CD4-positive, alpha-beta memory T cell (primary cell): ENCODE measurements at regions not wholly inside any gene's neighbourhood (a gene's known extent, or its start where the extent isn't known, plus 50 kb on each side); places are given as distances from the start of the nearest gene placed in this dataset.
A peak's percentile ranks its signal among the peaks of the same experiment; 100 is the strongest.
"Not testable (repeated sequence)": the region's sequence is repeated elsewhere in the genome, so short reads cannot be mapped to it uniquely, and the experiment has no call there.

Source experiments
- CTCF ChIA-PET: fragments of 350-600 bp; sonication (Branson Sonifier 250); formaldehyde crosslinking; loops from one replicate; lab custom pipeline; 2021; ENCODE audit warnings: inconsistent platforms; ENCODE audit not compliant: partially characterized antibody; lab: Charles Lee
- POLR2A ChIA-PET: fragments of 350-600 bp; sonication (Branson Sonifier 250); formaldehyde crosslinking; loops from one replicate; lab custom pipeline; 2021; ENCODE audit not compliant: partially characterized antibody; lab: Charles Lee
- DNase-seq, 5 donors: peaks; one replicate each; pipeline versions ENCODE4 v3.0.0 to v3.0.0-alpha.2; 2020 to 2022; ENCODE audit warnings: mixed read lengths in 1 of 5
- H3K27ac ChIP-seq: one replicate; pipeline ENCODE4 v1.7.0; 2013; ENCODE audit warnings: low read depth, low read length
- H3K27me3 ChIP-seq: 2 replicates; pipeline ENCODE4 v1.7.0; 2013; ENCODE audit warnings: mild to moderate bottlenecking, low read length, moderate library complexity; ENCODE audit not compliant: insufficient read depth
- H3K36me3 ChIP-seq: 2 replicates; pipeline ENCODE4 v1.7.0; 2013; ENCODE audit warnings: mild to moderate bottlenecking, low read length, moderate library complexity; ENCODE audit not compliant: insufficient read depth
- H3K4me1 ChIP-seq: 2 replicates; pipeline ENCODE4 v1.7.0; 2013; ENCODE audit warnings: mild to moderate bottlenecking, low read length, moderate library complexity; ENCODE audit not compliant: insufficient read depth
- H3K4me3 ChIP-seq, 2 donors: one replicate each; pipeline ENCODE4 v1.7.0; 2013; ENCODE audit warnings: low read length in 2 of 2, mild to moderate bottlenecking in 1 of 2
- H3K9me3 ChIP-seq, 2 donors: one replicate each; pipeline ENCODE4 v1.7.0; 2013; ENCODE audit warnings: low read length in 2 of 2, control low read depth in 1 of 2; ENCODE audit not compliant: control insufficient read depth in 1 of 2
- H3K27ac Mint-ChIP-seq, 7 donors: one replicate each; pipeline ENCODE4 v1.8.0; 2020 to 2021; ENCODE audit warnings: mixed read lengths in 7 of 7, mild to moderate bottlenecking in 6 of 7, inconsistent platforms in 3 of 7, moderate library complexity in 3 of 7
- H3K27me3 Mint-ChIP-seq, 2 donors: one replicate each; pipeline ENCODE4 v1.8.0; 2020 to 2021; ENCODE audit warnings: mixed read lengths in 2 of 2
- H3K36me3 Mint-ChIP-seq, 2 donors: one replicate each; pipeline ENCODE4 v1.8.0; 2020 to 2021; ENCODE audit warnings: mixed read lengths in 2 of 2, inconsistent platforms in 1 of 2, mild to moderate bottlenecking in 1 of 2
- H3K4me1 Mint-ChIP-seq, 4 donors: one replicate each; pipeline ENCODE4 v1.8.0; 2020 to 2021; ENCODE audit warnings: mixed read lengths in 4 of 4, mild to moderate bottlenecking in 1 of 4
- H3K4me3 Mint-ChIP-seq, 8 donors: one replicate each; pipeline ENCODE4 v1.8.0; 2020 to 2021; ENCODE audit warnings: mixed read lengths in 8 of 8, mild to moderate bottlenecking in 7 of 8, moderate library complexity in 6 of 8, inconsistent platforms in 3 of 8
- H3K9me3 Mint-ChIP-seq, 8 donors: one replicate each; pipeline ENCODE4 v1.8.0; 2020 to 2021; ENCODE audit warnings: mixed read lengths in 8 of 8, mild to moderate bottlenecking in 5 of 8, inconsistent platforms in 3 of 8, moderate library complexity in 1 of 8
- intact Hi-C: fragments of 100-400 bp; cut with micrococcal nuclease; formaldehyde crosslinking; loops from one replicate; pipeline ENCODE4 v1.15.1; 2023

DNA sequence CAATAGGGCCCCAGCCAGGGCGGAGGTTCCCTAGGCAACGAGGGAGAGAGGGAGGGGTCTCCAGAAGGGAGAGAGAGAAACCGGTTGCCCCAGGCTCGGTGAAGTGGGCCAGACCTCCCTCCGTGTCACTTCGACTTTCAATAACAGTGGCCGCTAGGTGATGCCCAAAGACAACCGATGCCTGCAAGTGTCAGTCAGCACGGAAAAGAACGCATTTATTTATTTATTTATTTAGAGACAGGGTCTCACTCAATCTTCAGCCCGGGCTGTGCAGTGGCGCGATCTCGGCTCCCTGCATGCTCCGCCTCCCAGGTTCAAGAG is 1504.1 kb upstream of the DEFB115 start:
- H3K9me3 ChIP-seq, H3K27ac ChIP-seq, H3K4me3 ChIP-seq, H3K4me1 ChIP-seq, H3K36me3 ChIP-seq, POLR2A ChIA-PET, H3K27me3 ChIP-seq, intact Hi-C loops, H3K27me3 Mint-ChIP-seq, CTCF ChIA-PET: not testable (repeated sequence)
- peak in 2 of 5 donors; percentile 6 to 73 for DNase-seq
- H3K4me3 Mint-ChIP-seq = peak overlapping the region in 4 of 8 donors; percentile 54 to 84 (median 80)
- H3K4me1 Mint-ChIP-seq = peaks cover 0 to 19% (median 0%) of the 10 kb centered on the region in 4 donors
- peaks cover 4 to 11% of the 10 kb centered on the region in 2 donors for H3K36me3 Mint-ChIP-seq
- peaks cover 0 to 64% (median 31%) of the 10 kb centered on the region in 8 donors for H3K9me3 Mint-ChIP-seq
- H3K27ac Mint-ChIP-seq = peak overlapping the region in 3 of 7 donors; percentile 66 to 95 (median 73)

DNA sequence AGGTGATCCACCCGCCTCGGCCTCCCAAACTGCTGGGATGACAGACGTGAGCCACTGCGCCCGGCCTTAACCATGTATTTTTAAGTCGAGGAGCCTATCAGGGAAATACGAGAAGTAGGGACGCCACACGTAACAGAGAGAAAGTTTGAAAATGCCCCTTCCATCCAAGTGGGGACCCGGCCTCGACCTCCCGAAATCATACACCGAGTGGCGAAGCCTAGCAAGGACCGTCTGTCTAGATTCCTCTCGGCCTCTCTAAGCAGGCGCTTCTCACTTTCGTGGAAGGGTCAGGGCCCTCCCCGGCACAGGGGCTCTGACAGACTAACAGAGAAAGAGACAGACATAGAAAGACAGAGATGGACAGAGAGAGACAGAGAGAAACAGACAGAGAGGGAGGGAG is 1503.6 kb upstream of the DEFB115 start:
- H3K9me3 ChIP-seq, POLR2A ChIA-PET, intact Hi-C loops, DNase-seq, H3K36me3 ChIP-seq, H3K4me1 ChIP-seq, H3K27me3 ChIP-seq, H3K27me3 Mint-ChIP-seq, CTCF ChIA-PET, H3K27ac ChIP-seq, H3K4me3 ChIP-seq: not testable (repeated sequence)
- Mint-ChIP-seq H3K36me3 (peaks cover 4 to 11% of the 10 kb centered on the region in 2 donors), H3K27ac (peak overlapping the region in 1 of 7 donors; percentile 73), H3K4me1 (peaks cover 0 to 19% (median 0%) of the 10 kb centered on the region in 4 donors), H3K9me3 (peaks cover 0 to 64% (median 31%) of the 10 kb centered on the region in 8 donors), H3K4me3 (peak overlapping the region in 1 of 8 donors; percentile 33)

DNA sequence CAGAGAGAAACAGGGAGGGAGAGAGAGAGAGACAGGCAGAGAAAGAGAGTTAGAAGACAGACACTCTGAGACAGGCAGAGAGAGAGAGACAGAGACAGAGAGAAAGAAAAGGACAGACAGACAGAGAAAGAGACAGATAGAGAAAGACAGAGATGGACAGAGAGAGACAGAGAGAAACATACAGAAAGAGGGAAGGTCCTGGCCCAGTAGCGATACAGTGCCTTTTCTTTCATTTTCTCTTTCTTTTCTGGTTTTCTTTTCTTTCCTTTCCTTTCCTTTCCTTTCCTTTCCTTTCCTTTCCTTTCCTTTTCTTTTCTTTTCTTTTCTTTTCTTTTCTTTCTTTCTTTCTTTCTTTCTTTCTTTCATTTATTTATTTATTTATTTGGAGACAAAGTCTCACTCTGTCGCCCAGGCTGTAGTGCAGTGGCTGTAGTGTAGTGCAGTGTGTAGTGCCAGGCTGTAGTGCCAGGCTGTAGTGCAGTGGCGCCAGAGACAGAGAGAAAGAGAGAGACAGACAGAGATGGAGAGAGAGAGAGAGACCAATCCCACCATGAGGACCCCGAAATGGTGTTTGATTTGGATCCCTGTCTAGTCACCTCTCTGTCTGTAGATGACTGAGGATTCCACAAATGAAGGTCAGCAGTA is 1501.5 kb upstream of the DEFB115 start:
- H3K27me3 ChIP-seq, intact Hi-C loops, H3K27me3 Mint-ChIP-seq, H3K4me3 ChIP-seq, H3K36me3 ChIP-seq, POLR2A ChIA-PET, CTCF ChIA-PET, H3K4me1 ChIP-seq, H3K27ac ChIP-seq, H3K9me3 ChIP-seq, DNase-seq: not testable (repeated sequence)
- peak overlapping the region in 1 of 7 donors; percentile 32 for H3K27ac Mint-ChIP-seq
- peaks cover 4 to 11% of the 10 kb centered on the region in 2 donors for H3K36me3 Mint-ChIP-seq
- H3K4me1 Mint-ChIP-seq = peaks cover 0 to 19% (median 0%) of the 10 kb centered on the region in 4 donors
- peaks cover 2 to 59% (median 28%) of the 10 kb centered on the region in 8 donors for H3K9me3 Mint-ChIP-seq
- peak overlapping the region in 1 of 8 donors; percentile 66 for H3K4me3 Mint-ChIP-seq

DNA sequence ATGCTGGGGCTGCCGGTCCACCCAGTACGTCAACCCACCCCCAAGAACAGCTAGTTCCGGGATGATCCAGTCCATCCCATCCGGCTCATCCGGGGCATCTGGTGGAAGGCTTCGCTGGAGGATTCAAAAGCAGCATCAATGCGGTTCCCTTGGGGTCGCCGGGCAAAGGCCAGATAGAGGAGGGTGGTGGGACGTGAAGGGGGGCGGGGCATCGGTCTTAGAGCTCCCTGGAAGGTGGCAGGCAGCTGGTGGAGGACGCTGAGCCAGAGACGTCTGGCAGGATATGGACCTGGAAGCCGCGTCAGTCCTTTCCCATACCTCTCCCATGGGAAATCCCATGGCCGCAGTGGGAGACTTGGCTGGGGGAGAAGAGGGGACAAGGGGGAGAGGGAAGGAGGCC is 1500.8 kb upstream of the DEFB115 start:
- H3K36me3 Mint-ChIP-seq = peaks cover 4 to 11% of the 10 kb centered on the region in 2 donors
- H3K4me3 Mint-ChIP-seq = no peak overlapping the region
- no peak overlapping the region for H3K27ac Mint-ChIP-seq
- H3K27me3 Mint-ChIP-seq = peaks cover 0 to 2% of the 10 kb centered on the region in 2 donors
- Histone ChIP-seq H3K4me3 (no peak overlapping the region), H3K27ac (no peak overlapping the region), H3K27me3 (no peaks in the 10 kb centered on the region), H3K4me1 (no peaks in the 10 kb centered on the region), H3K36me3 (no peaks in the 10 kb centered on the region), H3K9me3 (no peaks in the 10 kb centered on the region)
- peaks cover 0 to 19% (median 0%) of the 10 kb centered on the region in 4 donors for H3K4me1 Mint-ChIP-seq
- intact Hi-C loops = no loop called here
- peaks cover 2 to 56% (median 27%) of the 10 kb centered on the region in 8 donors for H3K9me3 Mint-ChIP-seq
- CTCF ChIA-PET = no interaction called here
- POLR2A ChIA-PET = no interaction called here
- DNase-seq = no peak

DNA sequence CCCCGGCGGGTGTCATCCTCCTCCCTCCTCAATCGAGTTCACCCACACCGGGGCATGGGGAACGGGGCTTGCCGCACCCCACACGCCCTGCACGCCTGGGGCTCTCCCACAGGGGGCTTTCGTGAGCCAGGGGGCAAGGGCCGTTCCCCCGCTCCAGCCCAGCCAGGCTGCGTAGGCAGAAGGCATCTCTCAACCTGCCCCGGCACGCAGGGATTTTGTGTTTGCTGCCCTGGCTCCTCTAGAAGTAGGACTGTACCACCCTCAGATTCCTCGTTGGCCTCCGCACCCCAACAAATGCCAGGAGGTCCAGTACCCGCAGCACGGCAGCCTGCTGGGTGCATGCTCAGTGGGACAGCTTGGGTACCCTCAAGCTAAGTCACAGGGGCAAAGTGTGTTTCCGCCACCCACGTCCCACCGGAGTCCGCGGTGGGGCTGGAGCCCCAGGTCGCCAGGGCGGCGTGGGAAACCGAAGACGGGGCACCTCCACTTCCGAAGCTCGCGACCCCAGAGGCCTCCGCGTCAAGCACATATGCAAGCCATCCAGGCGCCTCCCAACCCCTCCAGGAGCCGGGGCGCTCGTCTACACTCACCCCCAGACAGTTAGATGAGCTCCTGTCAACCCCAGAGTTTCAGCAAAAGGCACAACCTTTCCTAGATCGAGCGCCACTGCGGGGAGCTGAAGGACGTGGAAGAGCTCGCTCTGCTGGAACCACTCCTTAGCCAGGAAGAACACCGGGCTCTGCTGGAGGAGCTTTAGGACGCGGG is 1495.7 kb upstream of the DEFB115 start:
- DNase-seq, H3K4me3 ChIP-seq, H3K27me3 ChIP-seq, CTCF ChIA-PET, intact Hi-C loops, H3K36me3 Mint-ChIP-seq, H3K27me3 Mint-ChIP-seq, H3K4me1 Mint-ChIP-seq, POLR2A ChIA-PET, H3K27ac ChIP-seq, H3K4me1 ChIP-seq, H3K36me3 ChIP-seq, H3K27ac Mint-ChIP-seq, H3K9me3 ChIP-seq: not testable (repeated sequence)
- Mint-ChIP-seq H3K4me3 (peak overlapping the region in 1 of 8 donors; percentile 39), H3K9me3 (peaks cover 2 to 40% (median 8%) of the 10 kb centered on the region in 8 donors)

DNA sequence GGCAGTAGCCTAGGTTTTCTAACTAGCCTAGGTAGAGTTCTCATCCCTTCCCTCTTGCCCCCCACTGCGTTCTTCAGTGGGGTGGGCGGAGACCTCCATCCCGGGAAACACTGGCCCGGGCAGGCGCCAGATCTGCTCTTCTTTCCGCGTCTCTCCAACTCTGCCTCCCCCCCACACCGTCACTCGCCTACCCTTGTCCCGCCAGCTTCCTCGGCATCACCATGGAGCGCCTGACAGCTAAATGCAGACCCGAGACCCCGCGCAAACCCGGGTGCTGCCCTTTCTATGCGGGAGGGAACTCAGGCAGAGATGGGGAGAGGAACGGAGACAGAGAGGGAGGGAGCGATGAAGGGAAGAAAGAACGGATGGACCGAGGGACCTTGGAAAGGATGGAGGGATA is 1494.8 kb upstream of the DEFB115 start:
- Mint-ChIP-seq H3K9me3 (peaks cover 2 to 36% (median 9%) of the 10 kb centered on the region in 8 donors), H3K27ac (no peak overlapping the region), H3K4me3 (peak overlapping the region in 2 of 8 donors; percentile 33 to 39), H3K4me1 (no peaks in the 10 kb centered on the region), H3K27me3 (peaks cover 0 to 3% of the 10 kb centered on the region in 2 donors), H3K36me3 (peaks cover 0 to 4% of the 10 kb centered on the region in 2 donors)
- DNase-seq = no peak
- ChIA-PET CTCF (no interaction called here), POLR2A (no interaction called here)
- H3K27ac ChIP-seq = no peak overlapping the region
- H3K27me3 ChIP-seq = no peaks in the 10 kb centered on the region
- no peaks in the 10 kb centered on the region for H3K4me1 ChIP-seq
- H3K9me3 ChIP-seq = no peaks in the 10 kb centered on the region
- no peaks in the 10 kb centered on the region for H3K36me3 ChIP-seq
- intact Hi-C loops = no loop called here
- no peak overlapping the region for H3K4me3 ChIP-seq

DNA sequence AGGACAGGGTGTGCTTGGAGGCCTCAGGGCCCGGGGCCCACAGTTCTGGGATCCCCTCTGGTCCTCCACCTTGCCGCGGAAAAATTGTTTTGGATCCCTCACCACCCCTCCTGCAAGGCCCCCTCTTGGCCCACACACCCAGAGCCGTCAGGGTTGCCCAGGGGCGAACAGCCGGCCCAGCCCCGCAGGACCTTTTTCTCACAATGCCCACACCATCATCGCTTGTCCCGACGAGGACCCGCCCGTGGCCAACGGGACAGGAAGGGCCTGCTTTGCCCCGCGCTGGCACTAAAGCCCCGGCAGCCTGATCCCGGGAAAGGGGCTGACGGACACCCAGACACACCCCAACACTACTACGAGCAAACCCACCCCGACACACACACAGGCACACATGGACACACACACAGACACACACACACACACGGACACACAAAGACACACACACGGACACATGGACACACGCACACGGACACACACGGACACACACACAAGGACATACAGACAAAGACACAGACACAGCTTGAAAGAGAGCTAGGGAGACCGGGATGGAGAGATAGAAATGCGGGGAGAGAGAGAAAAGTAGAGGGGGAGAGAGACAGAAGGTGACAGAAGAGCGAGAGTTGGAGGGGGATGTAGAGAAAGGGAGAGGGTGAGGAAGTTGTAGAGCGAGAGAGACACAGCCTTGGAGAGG is 1493.5 kb upstream of the DEFB115 start:
- peaks cover 0 to 4% of the 10 kb centered on the region in 2 donors for H3K36me3 Mint-ChIP-seq
- POLR2A ChIA-PET = no interaction called here
- peaks cover 0 to 3% of the 10 kb centered on the region in 2 donors for H3K27me3 Mint-ChIP-seq
- Histone ChIP-seq H3K4me1 (no peaks in the 10 kb centered on the region), H3K27ac (no peak overlapping the region), H3K36me3 (no peaks in the 10 kb centered on the region), H3K27me3 (no peaks in the 10 kb centered on the region), H3K9me3 (no peaks in the 10 kb centered on the region), H3K4me3 (no peak overlapping the region)
- CTCF ChIA-PET = no interaction called here
- intact Hi-C loops = no loop called here
- no peak overlapping the region for H3K4me3 Mint-ChIP-seq
- no peak for DNase-seq
- H3K4me1 Mint-ChIP-seq = no peaks in the 10 kb centered on the region
- peaks cover 2 to 35% (median 9%) of the 10 kb centered on the region in 8 donors for H3K9me3 Mint-ChIP-seq
- H3K27ac Mint-ChIP-seq = no peak overlapping the region
